SK-N-MC (cell line): ENCODE measurements at regions not wholly inside any gene's neighbourhood (a gene's known extent, or its start where the extent isn't known, plus 50 kb on each side); places are given as distances from the start of the nearest gene placed in this dataset.

Experiments
- DNase-seq: peaks from one replicate; pipeline ENCODE4 v3.0.0-alpha.2; 2011; ENCODE audit warnings: low read depth, low spot score
- H3K27ac ChIP-seq: fragments of 200-600 bp; sonication (generic); 2 replicates; pipeline ENCODE4 v1.5.1; 2016; ENCODE audit warnings: mixed run types
- H3K36me3 ChIP-seq: fragments of 200-600 bp; sonication (generic); 2 replicates; pipeline ENCODE4 v1.6.1; 2017; ENCODE audit warnings: antibody characterized with exemption, low read length, mixed read lengths; ENCODE audit not compliant: insufficient read depth
- H3K4me3 ChIP-seq: fragments of 200-600 bp; sonication (generic); 2 replicates; pipeline ENCODE4 v1.5.1; 2016
- H3K9ac ChIP-seq: fragments of 200-600 bp; sonication (generic); 2 replicates; pipeline ENCODE4 v1.8.0; 2017; ENCODE audit warnings: mixed run types, mixed read lengths; ENCODE audit not compliant: insufficient read length
- H3K9me3 ChIP-seq: fragments of 200-600 bp; sonication (generic); 2 replicates; pipeline ENCODE4 v1.6.1; 2017; ENCODE audit warnings: low read depth, mild to moderate bottlenecking, antibody characterized with exemption, low read length, moderate library complexity, mixed read lengths
- EZH2 ChIP-seq: fragments of 200-600 bp; sonication (generic); IDR thresholded peaks from one replicate; pipeline ENCODE4 v1.6.1; 2017; ENCODE audit warnings: antibody characterized with exemption
- FOXP2 ChIP-seq: optimal IDR thresholded peaks from 2 replicates; pipeline ENCODE3; 2011; ENCODE audit warnings: mild to moderate bottlenecking, moderate library complexity; ENCODE audit not compliant: insufficient read depth; ENCODE audit errors: extremely low read length, control extremely low read depth
- POLR2AphosphoS5 ChIP-seq: IDR thresholded peaks from 2 replicates; pipeline ENCODE4 v1.6.1; 2012; ENCODE audit warnings: mild to moderate bottlenecking, low read depth, low read length, borderline replicate concordance

DNA sequence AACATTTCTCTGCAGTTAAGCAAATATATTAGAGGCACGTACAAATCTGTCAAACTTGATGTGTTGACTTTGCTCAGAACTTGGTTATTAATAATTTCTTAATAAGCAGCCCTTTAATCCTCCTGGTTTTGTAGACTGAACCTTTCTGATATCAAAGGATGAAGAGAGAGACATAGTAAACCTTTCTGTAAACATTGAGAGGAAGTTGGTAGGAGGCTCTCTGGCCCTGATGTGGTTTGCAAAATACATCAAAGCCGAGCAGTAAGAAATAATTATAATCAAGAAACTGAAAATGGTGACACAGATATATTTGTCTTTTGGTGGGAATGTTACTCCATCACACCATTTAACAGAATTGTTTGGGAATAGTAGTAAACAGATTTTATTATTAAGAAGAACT lies 111.9 kb downstream of the OXSM start:
- Histone ChIP-seq H3K27ac (no peak overlapping the region), H3K9me3 (no peaks in the 10 kb centered on the region), H3K36me3 (no peaks in the 10 kb centered on the region), H3K4me3 (no peak overlapping the region), H3K9ac (no peak overlapping the region)
- TF ChIP-seq FOXP2 (no peak), EZH2 (no peak), POLR2AphosphoS5 (no peak)
- DNase-seq: no peak

DNA sequence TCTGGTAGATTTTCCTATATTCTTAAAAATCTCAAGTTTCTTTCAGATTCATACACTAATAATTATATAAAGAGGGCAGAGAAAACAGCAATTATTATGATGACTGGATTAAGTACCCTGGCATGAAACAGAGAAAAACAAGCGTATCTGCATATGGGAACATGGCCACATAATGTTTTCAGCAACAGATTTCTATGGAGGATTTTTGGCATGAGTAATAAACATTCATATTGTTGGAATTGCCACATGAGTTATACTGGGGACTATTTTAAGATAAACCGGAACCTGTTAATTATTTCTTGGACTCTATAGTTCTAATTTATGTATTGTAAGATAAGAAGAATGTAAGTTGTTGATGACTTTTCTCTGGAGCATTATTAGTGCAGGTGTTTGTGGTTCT lies 112.7 kb downstream of the OXSM start:
- H3K9me3 ChIP-seq: no peaks in the 10 kb centered on the region
- no peak overlapping the region for H3K9ac ChIP-seq
- H3K4me3 ChIP-seq: no peak overlapping the region
- DNase-seq: no peak
- no peak overlapping the region for H3K27ac ChIP-seq
- TF ChIP-seq FOXP2 (no peak), EZH2 (no peak), POLR2AphosphoS5 (no peak)
- H3K36me3 ChIP-seq: no peaks in the 10 kb centered on the region

DNA sequence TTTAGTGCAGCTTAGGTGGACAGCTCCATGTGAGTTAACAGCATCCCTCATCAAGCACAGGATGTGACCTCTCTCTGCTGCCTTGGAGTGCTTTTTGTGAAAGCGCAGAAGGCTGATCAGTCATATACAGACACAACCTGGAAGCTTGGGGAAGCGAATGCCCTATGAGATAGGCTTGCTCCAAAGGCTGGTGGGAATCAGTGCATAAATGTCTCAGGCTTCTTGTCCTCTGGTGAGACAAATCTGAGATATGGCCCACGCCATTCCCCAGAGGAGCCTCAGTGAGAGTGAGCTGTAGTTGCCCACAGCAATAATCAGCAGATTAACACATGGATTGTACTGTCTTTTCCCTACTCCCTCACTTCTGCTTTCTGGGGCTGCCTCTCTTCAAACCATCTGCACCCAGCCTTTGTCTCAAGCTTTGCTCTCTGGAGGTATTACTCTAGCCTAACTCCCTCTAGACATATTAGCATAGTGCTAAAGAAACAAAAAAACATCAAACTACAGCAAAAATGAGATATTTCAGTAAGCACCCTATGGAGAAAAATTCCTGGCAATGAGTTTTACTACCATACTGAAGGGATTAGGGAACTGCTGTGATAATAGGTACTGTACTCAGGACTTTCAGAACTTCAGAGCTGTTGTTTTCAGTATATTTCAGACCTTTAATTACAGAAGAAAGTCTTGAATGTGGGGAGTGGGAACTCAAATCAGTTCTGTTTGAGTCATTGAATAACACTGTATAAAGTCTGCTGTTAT lies 113.7 kb downstream of the OXSM start:
- no peak overlapping the region for H3K9ac ChIP-seq
- H3K9me3 ChIP-seq: no peaks in the 10 kb centered on the region
- H3K4me3 ChIP-seq: 0 out of 2 replicates have a peak overlapping the region, but pooled peaks have one; percentile 24
- TF ChIP-seq POLR2AphosphoS5 (no peak), EZH2 (no peak), FOXP2 (no peak)
- H3K36me3 ChIP-seq: no peaks in the 10 kb centered on the region
- peak overlapping the region; percentile 68 for H3K27ac ChIP-seq
- no peak for DNase-seq

DNA sequence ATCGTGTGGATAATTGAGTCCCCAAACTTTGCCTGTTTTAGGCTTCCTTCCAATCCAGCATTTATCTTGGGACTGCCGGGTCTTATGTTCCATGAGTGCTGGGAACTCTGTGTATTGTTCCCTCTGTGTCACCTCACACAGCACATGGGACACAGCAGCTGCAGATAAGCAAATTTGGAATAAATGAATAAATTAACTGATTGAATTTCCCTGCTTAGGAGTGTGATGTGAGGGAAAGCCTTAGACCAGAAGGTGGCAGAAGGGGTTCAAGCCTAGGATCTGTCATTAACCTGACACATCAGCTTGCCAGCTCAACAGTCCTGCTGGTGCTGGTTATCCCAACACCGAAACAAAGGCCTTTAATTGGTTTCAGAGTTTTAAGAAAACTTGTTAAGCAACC lies 114.3 kb downstream of the OXSM start:
- no peak overlapping the region for H3K9ac ChIP-seq
- no peaks in the 10 kb centered on the region for H3K9me3 ChIP-seq
- DNase-seq: no peak
- TF ChIP-seq EZH2 (no peak), FOXP2 (no peak), POLR2AphosphoS5 (no peak)
- peak overlapping the region; percentile 28; the same call in 1 of the 2 replicates for H3K4me3 ChIP-seq
- peak overlapping the region; percentile 68; the same call in 1 of the 2 replicates for H3K27ac ChIP-seq
- no peaks in the 10 kb centered on the region for H3K36me3 ChIP-seq

DNA sequence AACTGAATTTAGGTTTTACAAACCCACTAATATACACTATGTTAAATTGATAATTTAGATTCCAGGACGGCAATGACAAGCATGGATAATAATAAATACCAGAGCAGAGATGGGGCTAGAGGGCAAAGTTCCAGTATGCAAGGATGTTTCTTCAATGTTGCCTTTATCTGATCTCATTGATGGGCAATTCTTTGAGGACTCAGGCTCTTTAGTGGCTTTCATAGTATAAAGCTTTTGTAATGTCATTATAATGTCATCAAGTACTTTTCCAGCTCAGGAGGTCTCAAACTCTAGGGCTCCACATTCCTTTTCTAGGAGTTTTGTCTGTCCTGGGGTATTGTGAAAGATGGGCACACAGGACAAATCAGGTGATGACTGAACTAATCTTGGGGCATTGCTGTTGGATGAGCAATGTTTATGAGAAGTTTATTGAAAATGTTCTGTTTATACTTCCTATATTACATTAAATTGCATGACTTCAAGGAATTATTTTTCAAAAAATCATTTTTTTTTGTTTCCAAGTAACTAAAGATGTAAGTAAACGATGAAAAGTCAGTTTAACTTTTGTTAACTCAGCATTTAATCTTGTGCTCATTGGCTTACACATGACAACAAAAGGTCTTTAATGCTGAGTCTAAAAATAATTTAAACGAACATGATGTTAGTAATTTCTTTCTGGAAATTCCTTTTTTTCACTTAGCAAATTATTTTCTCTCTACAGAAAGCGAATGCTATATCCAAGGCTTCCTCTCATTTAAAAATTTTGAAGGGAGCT lies 116.4 kb downstream of the OXSM start:
- no peak overlapping the region for H3K27ac ChIP-seq
- no peak overlapping the region for H3K4me3 ChIP-seq
- H3K36me3 ChIP-seq: no peaks in the 10 kb centered on the region
- no peaks in the 10 kb centered on the region for H3K9me3 ChIP-seq
- H3K9ac ChIP-seq: no peak overlapping the region
- no peak for DNase-seq
- TF ChIP-seq POLR2AphosphoS5 (no peak), EZH2 (no peak), FOXP2 (no peak)

DNA sequence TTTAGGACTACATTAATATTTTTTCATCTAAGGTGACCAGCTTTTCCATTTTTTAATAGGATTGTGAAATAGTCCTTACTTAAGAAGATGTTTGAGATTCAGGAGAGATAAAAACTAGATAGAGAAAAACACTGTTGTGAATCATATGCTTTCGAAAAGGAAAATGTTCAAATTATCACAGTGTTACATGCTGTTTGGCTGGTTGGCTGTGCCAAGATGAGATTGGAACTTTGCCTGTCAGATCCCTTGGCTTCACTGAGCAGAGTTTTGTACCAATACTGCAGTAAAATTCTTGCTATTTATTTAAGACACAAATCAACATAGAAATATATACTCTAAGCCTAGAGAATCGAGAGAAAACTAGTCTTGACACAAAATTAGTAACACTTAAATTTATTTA lies 117.2 kb downstream of the OXSM start:
- H3K9ac ChIP-seq: no peak overlapping the region
- H3K36me3 ChIP-seq: no peaks in the 10 kb centered on the region
- TF ChIP-seq FOXP2 (no peak), EZH2 (no peak), POLR2AphosphoS5 (no peak)
- H3K4me3 ChIP-seq: no peak overlapping the region
- H3K9me3 ChIP-seq: no peaks in the 10 kb centered on the region
- H3K27ac ChIP-seq: no peak overlapping the region
- DNase-seq: no peak

DNA sequence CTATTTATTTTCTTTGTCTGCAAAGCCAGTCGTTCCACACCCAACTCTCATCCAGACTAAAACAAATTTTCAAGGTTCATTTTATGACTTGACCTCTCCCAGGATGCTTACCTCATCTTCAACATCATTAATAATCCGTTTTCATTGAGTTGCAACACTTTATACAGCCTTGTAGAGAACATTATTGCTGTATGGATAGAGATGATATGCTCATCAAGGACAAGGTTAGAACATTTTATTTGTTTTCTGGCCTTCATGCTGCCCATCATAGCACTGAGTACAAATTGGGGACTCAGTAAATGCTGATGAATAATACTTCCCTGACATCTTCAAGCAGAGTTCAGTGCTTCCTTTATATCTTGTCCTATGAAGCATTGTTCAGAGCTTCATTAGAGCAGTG lies 120.2 kb downstream of the OXSM start:
- no peak overlapping the region for H3K9ac ChIP-seq
- no peak for TF ChIP-seq EZH2
- no peak for TF ChIP-seq FOXP2
- TF ChIP-seq POLR2AphosphoS5: no peak
- H3K4me3 ChIP-seq: no peak overlapping the region
- H3K27ac ChIP-seq: no peak overlapping the region
- H3K9me3 ChIP-seq: no peaks in the 10 kb centered on the region
- DNase-seq: no peak
- no peaks in the 10 kb centered on the region for H3K36me3 ChIP-seq

DNA sequence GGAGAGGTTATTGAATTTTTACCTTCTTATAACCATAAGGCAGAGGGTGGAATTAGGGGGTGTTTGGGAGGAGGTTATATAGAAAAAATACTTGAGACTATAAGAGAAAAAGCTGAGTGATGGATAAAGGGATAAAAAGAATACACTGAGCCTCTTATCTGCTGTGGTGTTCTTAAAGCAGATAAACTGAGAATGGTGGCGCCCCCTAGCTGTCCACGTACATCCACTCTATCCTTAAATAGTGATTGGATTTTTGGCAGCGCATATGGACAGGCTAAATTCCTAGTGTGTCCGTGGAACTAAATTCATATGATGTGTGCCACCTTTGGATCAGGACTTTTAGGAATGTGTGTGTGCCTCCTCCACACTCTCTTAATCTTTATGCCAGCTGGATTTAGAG lies 121.1 kb downstream of the OXSM start:
- no peak for DNase-seq
- TF ChIP-seq POLR2AphosphoS5 (no peak), EZH2 (no peak), FOXP2 (no peak)
- Histone ChIP-seq H3K9ac (no peak overlapping the region), H3K9me3 (no peaks in the 10 kb centered on the region), H3K4me3 (no peak overlapping the region), H3K27ac (no peak overlapping the region), H3K36me3 (no peaks in the 10 kb centered on the region)
